H9 (cell line): ENCODE measurements at regions not wholly inside any gene's neighbourhood (a gene's known extent, or its start where the extent isn't known, plus 50 kb on each side); places are given as distances from the start of the nearest gene placed in this dataset.

Source experiments
- DNase-seq: peaks from one replicate; pipeline ENCODE4 v3.0.0-alpha.2; 2017
- H2AFZ ChIP-seq: one replicate; pipeline ENCODE4 v1.6.1; 2013; ENCODE audit warnings: mild to moderate bottlenecking, low read length, control low read depth, moderate library complexity
- H2AK5ac ChIP-seq: 2 replicates; pipeline ENCODE4 v1.6.1; 2013; ENCODE audit warnings: low read length, control low read depth, mixed read lengths; ENCODE audit not compliant: insufficient read length
- H2BK120ac ChIP-seq: one replicate; pipeline ENCODE4 v1.6.1; 2013; ENCODE audit warnings: low read depth, mild to moderate bottlenecking, low read length, control low read depth, inconsistent platforms; ENCODE audit not compliant: poor library complexity, severe bottlenecking
- H2BK12ac ChIP-seq: 2 replicates; pipeline ENCODE4 v1.6.1; 2013; ENCODE audit warnings: low read length, control low read depth, mixed read lengths, low read depth; ENCODE audit not compliant: insufficient read length
- H2BK15ac ChIP-seq: 2 replicates; pipeline ENCODE4 v1.6.1; 2013; ENCODE audit warnings: low read depth, low read length, control low read depth
- H2BK20ac ChIP-seq: one replicate; pipeline ENCODE4 v1.6.1; 2013; ENCODE audit warnings: low read depth, mild to moderate bottlenecking, low read length, control low read depth, inconsistent platforms; ENCODE audit not compliant: poor library complexity, severe bottlenecking
- H2BK5ac ChIP-seq: 2 replicates; pipeline ENCODE4 v1.6.1; 2013; ENCODE audit warnings: low read length, control low read depth, mixed read lengths; ENCODE audit not compliant: insufficient read length
- H3K14ac ChIP-seq: 2 replicates; pipeline ENCODE4 v1.6.1; 2013; ENCODE audit warnings: low read length, control low read depth; ENCODE audit not compliant: insufficient read depth
- H3K18ac ChIP-seq: 2 replicates; pipeline ENCODE4 v1.6.1; 2013; ENCODE audit warnings: low read depth, mild to moderate bottlenecking, mixed read lengths, low read length, control low read depth; ENCODE audit not compliant: insufficient read length
- H3K23ac ChIP-seq: 2 replicates; pipeline ENCODE4 v1.6.1; 2013; ENCODE audit warnings: low read length, control low read depth, mixed read lengths, low read depth; ENCODE audit not compliant: insufficient read length
- H3K23me2 ChIP-seq: 2 replicates; pipeline ENCODE4 v1.6.1; 2013; ENCODE audit warnings: low read depth, mild to moderate bottlenecking, mixed read lengths, low read length, control low read depth; ENCODE audit not compliant: insufficient read length, poor library complexity, severe bottlenecking
- H3K27ac ChIP-seq: 2 replicates; pipeline ENCODE4 v1.5.1; 2013; ENCODE audit warnings: low read length, control low read depth, mixed read lengths, low read depth; ENCODE audit not compliant: insufficient read length
- H3K27me3 ChIP-seq: 2 replicates; pipeline ENCODE4 v1.6.1; 2013; ENCODE audit warnings: low read length, control low read depth, inconsistent platforms; ENCODE audit not compliant: insufficient read depth
- H3K4ac ChIP-seq: 2 replicates; pipeline ENCODE4 v1.6.1; 2013; ENCODE audit warnings: low read depth, mild to moderate bottlenecking, control low read depth, inconsistent platforms, low read length, moderate library complexity
- H3K4me1 ChIP-seq: 2 replicates; pipeline ENCODE4 v1.6.1; 2013; ENCODE audit warnings: low read length, control low read depth, inconsistent platforms; ENCODE audit not compliant: insufficient read depth
- H3K4me2 ChIP-seq: 2 replicates; pipeline ENCODE4 v1.6.1; 2013; ENCODE audit warnings: low read length, control low read depth, mixed read lengths; ENCODE audit not compliant: insufficient read length, insufficient read depth
- H3K56ac ChIP-seq: 2 replicates; pipeline ENCODE4 v1.6.1; 2013; ENCODE audit warnings: low read depth, mild to moderate bottlenecking, mixed read lengths, low read length, control low read depth; ENCODE audit not compliant: insufficient read length
- H3K79me1 ChIP-seq: 2 replicates; pipeline ENCODE4 v1.6.1; 2013; ENCODE audit warnings: low read depth, mild to moderate bottlenecking, moderate library complexity, low read length, control low read depth, inconsistent platforms; ENCODE audit not compliant: insufficient read depth, poor library complexity, severe bottlenecking
- H3K79me2 ChIP-seq: 2 replicates; pipeline ENCODE4 v1.6.1; 2013; ENCODE audit warnings: low read length, control low read depth, inconsistent platforms; ENCODE audit not compliant: insufficient read depth
- H3K9ac ChIP-seq: 2 replicates; pipeline ENCODE4 v1.6.1; 2013; ENCODE audit warnings: low read length, control low read depth, mixed read lengths; ENCODE audit not compliant: insufficient read length; ENCODE audit errors: extremely low read depth
- H3K9me3 ChIP-seq: one replicate; pipeline ENCODE4 v1.6.1; 2013; ENCODE audit warnings: low read depth, low read length, inconsistent platforms; ENCODE audit not compliant: control insufficient read depth
- H3T11ph ChIP-seq: one replicate; pipeline ENCODE4 v1.6.1; 2013; ENCODE audit warnings: mild to moderate bottlenecking, low read length, control low read depth, inconsistent platforms
- H4K20me1 ChIP-seq: one replicate; pipeline ENCODE4 v1.6.1; 2013; ENCODE audit not compliant: control insufficient read depth, insufficient read length, insufficient read depth
- H4K5ac ChIP-seq: 2 replicates; pipeline ENCODE4 v1.6.1; 2013; ENCODE audit warnings: low read depth, mild to moderate bottlenecking, mixed read lengths, low read length, control low read depth; ENCODE audit not compliant: insufficient read length
- H4K8ac ChIP-seq: replicated peaks from 2 replicates; pipeline ENCODE4 v1.6.1; 2013; ENCODE audit warnings: low read length, control low read depth, mixed read lengths, low read depth; ENCODE audit not compliant: insufficient read length
- H4K91ac ChIP-seq: 2 replicates; pipeline ENCODE4 v1.6.1; 2013; ENCODE audit warnings: low read depth, mild to moderate bottlenecking, moderate library complexity, mixed read lengths, low read length, control low read depth; ENCODE audit not compliant: insufficient read length
- H3K27ac Mint-ChIP-seq, 3 experiments: 2 replicates in 2 of 3; 3 replicates in 1 of 3; pipeline ENCODE4 v1.8.0; 2020 to 2021; ENCODE audit warnings: mixed read lengths in 3 of 3, mild to moderate bottlenecking in 1 of 3, moderate library complexity in 1 of 3
- H3K27me3 Mint-ChIP-seq: 2 replicates; pipeline ENCODE4 v1.8.0; 2021; ENCODE audit warnings: low read depth, mild to moderate bottlenecking, moderate library complexity, mixed read lengths
- H3K36me3 Mint-ChIP-seq, 3 experiments: 2 replicates in 2 of 3; 3 replicates in 1 of 3; pipeline ENCODE4 v1.8.0; 2020 to 2021; ENCODE audit warnings: low read depth in 3 of 3, mixed read lengths in 3 of 3; ENCODE audit not compliant: insufficient read depth in 1 of 3
- H3K4me1 Mint-ChIP-seq, 2 experiments: 2 replicates each; pipeline ENCODE4 v1.8.0; 2020; ENCODE audit warnings: mixed read lengths in 2 of 2
- H3K4me3 Mint-ChIP-seq, 2 experiments: 2 replicates in 1 of 2; 3 replicates in 1 of 2; pipeline ENCODE4 v1.8.0; 2020 to 2021; ENCODE audit warnings: mild to moderate bottlenecking in 2 of 2, mixed read lengths in 2 of 2, moderate library complexity in 1 of 2
- H3K9me3 Mint-ChIP-seq, 2 experiments: 2 replicates in 1 of 2; 3 replicates in 1 of 2; pipeline ENCODE4 v1.8.0; 2020; ENCODE audit warnings: mild to moderate bottlenecking in 2 of 2, mixed read lengths in 2 of 2, moderate library complexity in 1 of 2
- CTCF ChIP-seq: fragments of 200-600 bp; sonication (generic); conservative IDR thresholded peaks from 3 replicates; pipeline ENCODE4 v1.8.0; 2021; ENCODE audit warnings: antibody characterized with exemption, mild to moderate bottlenecking
- WGBS: extraction: QIAGEN DNeasy Blood & Tissue Kit; methylation state at CpG from one replicate; pipeline ENCODE4 v1.1.7; 2013; ENCODE audit warnings: missing lambda C conversion rate, low lambda C conversion rate, mixed read lengths; ENCODE audit not compliant: insufficient read length; ENCODE audit errors: extremely low coverage; 5-methylcytosine and 5-hydroxymethylcytosine counted together

- Histone ChIP-seq H3K4me2 (no peak overlapping the region), H3K4ac (no peak overlapping the region), H3K9ac (no peak overlapping the region), H4K5ac (no peak overlapping the region), H2AK5ac (no peak overlapping the region), H4K20me1 (no peaks in the 10 kb centered on the region), H3K27ac (no peak overlapping the region), H2BK20ac (no peak overlapping the region), H3K56ac (no peak overlapping the region), H2BK5ac (no peak overlapping the region), H3K4me1 (peaks cover 5% of the 10 kb centered on the region), H2AFZ (no peak overlapping the region), H3K18ac (no peak overlapping the region), H3K9me3 (no peaks in the 10 kb centered on the region), H3K23ac (no peak overlapping the region), H2BK12ac (no peak overlapping the region), H3T11ph (no peak overlapping the region), H4K8ac (no peak overlapping the region), H3K79me2 (no peaks in the 10 kb centered on the region), H3K27me3 (no peaks in the 10 kb centered on the region), H2BK15ac (no peak overlapping the region), H3K23me2 (no peaks in the 10 kb centered on the region), H4K91ac (no peak overlapping the region), H3K79me1 (no peaks in the 10 kb centered on the region), H2BK120ac (no peak overlapping the region), H3K14ac (no peak overlapping the region)
- H3K4me3 Mint-ChIP-seq, result no peak overlapping the region
- no peak for TF ChIP-seq CTCF
- no CpG with 5 or more reads among the region's 4 CpGs for WGBS
- no peaks in the 10 kb centered on the region for H3K36me3 Mint-ChIP-seq
- H3K27me3 Mint-ChIP-seq, result no peaks in the 10 kb centered on the region
- H3K4me1 Mint-ChIP-seq, result peaks cover 15 to 18% of the 10 kb centered on the region in 2 experiments
- H3K27ac Mint-ChIP-seq, result peak overlapping the region in 1 of 3 experiments; percentile 54; a peak in 1 of 7 replicates
- no peak for DNase-seq
- no peaks in the 10 kb centered on the region for H3K9me3 Mint-ChIP-seq
Measured at GRCh38 chr7:47150497-47151260, 431.2 kb downstream of the TNS3 start.
